Activated CD8-positive, alpha-beta memory T cell treated with anti-CD3 and anti-CD28 coated beads, Interleukin-2, amount 10 ng/mL, durations not matched to agents 7 days and 5 days (primary cell): ENCODE measurements at regions not wholly inside any gene's neighbourhood (a gene's known extent, or its start where the extent isn't known, plus 50 kb on each side); places are given as distances from the start of the nearest gene placed in this dataset.

ENCODE experiments used
- ATAC-seq: fragments of 150-1000 bp; cut with Tn5 transposase; one replicate; pipeline ENCODE4 v1.10.0; 2021; ENCODE audit warnings: moderate library complexity
- CTCF ChIA-PET: fragments of 350-600 bp; sonication (Branson Sonifier 250); formaldehyde crosslinking; loops from one replicate; lab custom pipeline; 2021; ENCODE audit warnings: antibody characterized with exemption; lab: Charles Lee
- DNase-seq: peaks from one replicate; pipeline ENCODE4 v3.0.0-alpha.2; 2020
- H3K27ac Mint-ChIP-seq: one replicate; pipeline ENCODE4 v1.8.0; 2021; ENCODE audit warnings: mild to moderate bottlenecking, mixed read lengths
- H3K27me3 Mint-ChIP-seq: one replicate; pipeline ENCODE4 v1.8.0; 2021; ENCODE audit warnings: mixed read lengths
- H3K36me3 Mint-ChIP-seq: one replicate; pipeline ENCODE4 v1.8.0; 2021; ENCODE audit warnings: mild to moderate bottlenecking, mixed read lengths
- H3K4me1 Mint-ChIP-seq: one replicate; pipeline ENCODE4 v1.8.0; 2021; ENCODE audit warnings: mixed read lengths
- H3K4me3 Mint-ChIP-seq: one replicate; pipeline ENCODE4 v1.8.0; 2021; ENCODE audit warnings: mild to moderate bottlenecking, moderate library complexity, mixed read lengths
- H3K9me3 Mint-ChIP-seq: one replicate; pipeline ENCODE4 v1.8.0; 2022; ENCODE audit warnings: low read depth, mixed read lengths

GRCh38 chr2:239690651-239691631 is 290.1 kb upstream of the HDAC4 start:
- CTCF ChIA-PET: no interaction called here
- H3K4me3 Mint-ChIP-seq: no peak overlapping the region
- H3K27me3 Mint-ChIP-seq: no peaks in the 10 kb centered on the region
- no peaks in the 10 kb centered on the region for H3K4me1 Mint-ChIP-seq
- no peaks in the 10 kb centered on the region for H3K9me3 Mint-ChIP-seq
- no peak for ATAC-seq
- H3K36me3 Mint-ChIP-seq: no peaks in the 10 kb centered on the region
- DNase-seq: no peak
- no peak overlapping the region for H3K27ac Mint-ChIP-seq

GRCh38 chr2:239689985-239690384 is 289.2 kb upstream of the HDAC4 start:
- ATAC-seq (no peak), DNase-seq (no peak)
- Mint-ChIP-seq H3K27ac (no peak overlapping the region), H3K36me3 (no peaks in the 10 kb centered on the region), H3K27me3 (peaks cover 9% of the 10 kb centered on the region), H3K4me3 (no peak overlapping the region), H3K4me1 (no peaks in the 10 kb centered on the region), H3K9me3 (no peaks in the 10 kb centered on the region)
- CTCF ChIA-PET: no interaction called here

- Mint-ChIP-seq H3K27ac (no peak overlapping the region), H3K4me3 (no peak overlapping the region), H3K9me3 (no peaks in the 10 kb centered on the region)
These were observed 288.6 kb upstream of the HDAC4 start for GRCh38 chr2:239689410-239689809.

DNA sequence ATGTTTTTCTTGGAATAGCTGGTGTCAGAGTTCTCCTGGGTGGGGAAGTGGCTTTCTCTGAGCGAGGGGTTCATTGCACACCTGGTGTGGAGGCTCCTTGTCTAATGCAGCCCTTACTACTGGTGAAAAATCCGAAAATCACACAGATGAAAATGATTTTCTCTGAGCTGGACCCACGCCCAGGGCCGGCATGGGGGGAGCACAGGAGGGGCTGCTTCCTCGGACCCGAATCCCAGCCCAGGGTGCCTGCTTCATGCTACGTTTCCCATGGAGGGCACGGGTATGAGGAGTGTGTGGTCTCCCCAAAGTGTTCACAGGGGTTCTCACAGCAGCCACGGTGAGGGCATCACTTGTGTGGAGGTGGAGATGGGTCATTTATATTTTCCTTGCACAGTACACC is 288.0 kb upstream of the HDAC4 start:
- Mint-ChIP-seq H3K4me3 (no peak overlapping the region), H3K27ac (no peak overlapping the region), H3K36me3 (no peaks in the 10 kb centered on the region), H3K9me3 (no peaks in the 10 kb centered on the region), H3K27me3 (peaks cover 16% of the 10 kb centered on the region), H3K4me1 (no peaks in the 10 kb centered on the region)
- no peak for DNase-seq
- CTCF ChIA-PET: no interaction called here
- ATAC-seq: no peak

More at GRCh38 chr2:239689410-239689809, 288.6 kb upstream of the HDAC4 start:
- ATAC-seq (no peak), DNase-seq (no peak)
- Mint-ChIP-seq H3K4me1 (no peaks in the 10 kb centered on the region), H3K27me3 (peaks cover 11% of the 10 kb centered on the region), H3K36me3 (no peaks in the 10 kb centered on the region)
- CTCF ChIA-PET: no interaction called here

- Mint-ChIP-seq H3K27ac (no peak overlapping the region), H3K9me3 (no peaks in the 10 kb centered on the region), H3K36me3 (no peaks in the 10 kb centered on the region), H3K4me3 (no peak overlapping the region), H3K27me3 (peaks cover 18% of the 10 kb centered on the region), H3K4me1 (no peaks in the 10 kb centered on the region)
- ATAC-seq (no peak), DNase-seq (no peak)
- CTCF ChIA-PET: no interaction called here
These were observed 287.4 kb upstream of the HDAC4 start for GRCh38 chr2:239688122-239688681.

- CTCF ChIA-PET: no interaction called here
- H3K36me3 Mint-ChIP-seq: no peaks in the 10 kb centered on the region
- no peaks in the 10 kb centered on the region for H3K4me1 Mint-ChIP-seq
- ATAC-seq (no peak), DNase-seq (peak; percentile 39)
- no peak overlapping the region for H3K4me3 Mint-ChIP-seq
- H3K27ac Mint-ChIP-seq: no peak overlapping the region
- no peaks in the 10 kb centered on the region for H3K9me3 Mint-ChIP-seq
- H3K27me3 Mint-ChIP-seq: peaks cover 26% of the 10 kb centered on the region
These were observed 286.6 kb upstream of the HDAC4 start for GRCh38 chr2:239687441-239687840.

DNA sequence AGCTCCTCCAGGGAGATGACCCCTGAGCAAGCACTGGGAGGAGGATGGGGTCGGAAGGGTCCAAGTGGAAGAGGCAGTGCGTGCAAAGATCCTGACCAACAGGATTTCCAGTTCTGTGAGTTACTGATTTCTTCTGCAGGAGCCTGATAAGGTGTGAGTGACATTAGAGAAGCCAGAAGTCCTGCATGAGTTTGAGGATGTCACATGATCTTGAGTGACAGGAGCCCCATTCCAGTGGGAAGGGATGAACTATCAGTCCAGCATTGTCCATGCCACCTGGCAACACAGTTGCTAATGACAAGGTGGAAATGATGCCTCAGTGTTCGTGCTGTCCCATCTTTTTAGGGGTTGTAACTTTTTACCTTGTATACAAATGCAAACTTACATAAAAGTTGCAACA is 285.1 kb upstream of the HDAC4 start:
- H3K36me3 Mint-ChIP-seq: no peaks in the 10 kb centered on the region
- H3K4me1 Mint-ChIP-seq: no peaks in the 10 kb centered on the region
- peak; percentile 28 for DNase-seq
- H3K9me3 Mint-ChIP-seq: no peaks in the 10 kb centered on the region
- peaks cover 39% of the 10 kb centered on the region for H3K27me3 Mint-ChIP-seq
- CTCF ChIA-PET: no interaction called here
- ATAC-seq: no peak
- H3K27ac Mint-ChIP-seq: no peak overlapping the region
- H3K4me3 Mint-ChIP-seq: no peak overlapping the region

GRCh38 chr2:239685556-239685955 is 284.7 kb upstream of the HDAC4 start:
- DNase-seq: peak; percentile 9
- Mint-ChIP-seq H3K27ac (no peak overlapping the region), H3K4me3 (no peak overlapping the region), H3K4me1 (no peaks in the 10 kb centered on the region), H3K27me3 (peaks cover 42% of the 10 kb centered on the region), H3K9me3 (no peaks in the 10 kb centered on the region), H3K36me3 (no peaks in the 10 kb centered on the region)
- CTCF ChIA-PET: no interaction called here
- ATAC-seq: no peak

DNA sequence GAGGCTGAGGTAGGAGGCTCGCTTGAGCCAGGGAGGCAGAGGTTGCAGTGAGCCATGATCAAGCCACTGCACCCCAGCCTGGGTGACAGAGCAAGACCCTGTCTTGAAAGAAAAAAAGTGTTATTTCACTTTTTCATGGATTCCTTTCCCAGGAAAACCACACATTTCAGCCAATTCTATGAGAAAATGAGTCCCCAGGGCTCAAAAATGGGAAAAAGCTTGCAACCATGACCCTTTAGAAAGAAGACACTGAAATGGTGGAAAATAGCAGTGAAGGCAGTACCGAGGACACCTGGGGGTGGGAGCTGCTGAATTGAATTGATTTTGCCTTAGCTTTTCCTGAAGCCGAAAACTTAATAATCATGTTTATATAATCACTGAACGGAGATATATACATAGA is 284.2 kb upstream of the HDAC4 start:
- Mint-ChIP-seq H3K4me3 (no peak overlapping the region), H3K36me3 (no peaks in the 10 kb centered on the region), H3K4me1 (no peaks in the 10 kb centered on the region), H3K9me3 (no peaks in the 10 kb centered on the region), H3K27me3 (peaks cover 44% of the 10 kb centered on the region), H3K27ac (no peak overlapping the region)
- ATAC-seq: no peak
- no peak for DNase-seq
- CTCF ChIA-PET: no interaction called here

DNA sequence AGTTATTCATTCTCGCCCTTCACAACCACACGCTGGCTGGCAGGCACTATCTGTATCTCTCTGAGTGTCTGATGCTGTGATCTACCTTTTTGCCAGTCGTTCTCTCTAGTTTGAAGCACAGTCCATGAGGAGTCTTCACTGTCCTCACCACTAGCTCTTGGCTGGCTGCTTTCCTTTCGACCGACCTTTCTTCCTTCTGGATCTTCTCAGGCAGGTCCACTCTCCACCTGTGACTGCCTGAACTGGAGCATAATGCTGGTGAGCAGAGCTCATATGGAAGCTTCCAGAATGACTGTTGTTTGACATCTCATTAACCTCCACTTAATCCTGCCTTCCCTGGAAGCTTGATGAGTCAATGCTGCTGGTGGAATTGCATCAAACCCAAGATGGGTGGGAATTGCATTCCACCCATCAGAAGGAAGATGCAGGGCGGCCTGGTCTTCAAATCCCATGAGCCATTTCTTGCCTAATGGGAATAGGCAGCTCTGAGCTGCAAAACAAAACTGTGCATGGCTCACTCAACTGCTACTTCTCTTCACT is 283.5 kb upstream of the HDAC4 start:
- no peaks in the 10 kb centered on the region for H3K4me1 Mint-ChIP-seq
- no peak for DNase-seq

DNA sequence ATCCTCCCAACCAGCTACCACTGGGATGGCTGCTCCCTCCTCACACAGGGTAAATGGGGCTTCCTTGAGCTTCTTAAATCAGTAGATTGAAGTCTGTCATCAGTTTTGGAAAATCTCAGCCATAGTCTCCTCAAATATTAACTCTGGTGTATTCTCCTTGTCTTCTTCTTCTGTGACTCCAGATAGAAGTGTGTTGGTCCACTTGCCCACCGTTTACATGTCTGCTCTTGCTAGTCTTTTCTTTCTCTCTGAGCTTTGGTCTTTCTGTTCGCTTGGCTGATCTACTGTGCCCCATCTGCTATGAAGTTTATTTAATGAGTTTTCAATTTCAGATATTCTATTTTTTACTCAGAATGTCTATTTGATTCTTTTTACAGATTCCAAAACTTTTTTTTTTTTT is 281.7 kb upstream of the HDAC4 start:
- CTCF ChIA-PET: no interaction called here
- ATAC-seq (no peak), DNase-seq (no peak)
- Mint-ChIP-seq H3K27ac (no peak overlapping the region), H3K36me3 (no peaks in the 10 kb centered on the region), H3K4me3 (no peak overlapping the region), H3K9me3 (no peaks in the 10 kb centered on the region), H3K4me1 (no peaks in the 10 kb centered on the region), H3K27me3 (peaks cover 45% of the 10 kb centered on the region)

More for the DNA sequence above, 283.5 kb upstream of the HDAC4 start:
- H3K27ac Mint-ChIP-seq: no peak overlapping the region
- H3K4me3 Mint-ChIP-seq: no peak overlapping the region
- H3K9me3 Mint-ChIP-seq: no peaks in the 10 kb centered on the region
- ATAC-seq: no peak
- H3K36me3 Mint-ChIP-seq: no peaks in the 10 kb centered on the region
- CTCF ChIA-PET: no interaction called here
- H3K27me3 Mint-ChIP-seq: peaks cover 45% of the 10 kb centered on the region

GRCh38 chr2:239679755-239680154 is 278.9 kb upstream of the HDAC4 start:
- DNase-seq (peak; percentile 28), ATAC-seq (no peak)
- no peak overlapping the region for H3K27ac Mint-ChIP-seq
- H3K27me3 Mint-ChIP-seq: peaks cover 36% of the 10 kb centered on the region
- no peaks in the 10 kb centered on the region for H3K4me1 Mint-ChIP-seq
- no peaks in the 10 kb centered on the region for H3K9me3 Mint-ChIP-seq
- H3K4me3 Mint-ChIP-seq: no peak overlapping the region
- H3K36me3 Mint-ChIP-seq: no peaks in the 10 kb centered on the region
- CTCF ChIA-PET: no interaction called here

- no peaks in the 10 kb centered on the region for H3K9me3 Mint-ChIP-seq
- H3K27me3 Mint-ChIP-seq: peaks cover 29% of the 10 kb centered on the region
- no peak overlapping the region for H3K4me3 Mint-ChIP-seq
- ATAC-seq (no peak), DNase-seq (peak; percentile 14)
- no peak overlapping the region for H3K27ac Mint-ChIP-seq
- CTCF ChIA-PET: no interaction called here
- H3K4me1 Mint-ChIP-seq: no peaks in the 10 kb centered on the region
- no peaks in the 10 kb centered on the region for H3K36me3 Mint-ChIP-seq
These were observed 278.0 kb upstream of the HDAC4 start for GRCh38 chr2:239678666-239679296.

- no peak for ATAC-seq
- Mint-ChIP-seq H3K27ac (no peak overlapping the region), H3K36me3 (no peaks in the 10 kb centered on the region), H3K9me3 (no peaks in the 10 kb centered on the region), H3K4me1 (no peaks in the 10 kb centered on the region), H3K27me3 (peaks cover 26% of the 10 kb centered on the region), H3K4me3 (no peak overlapping the region)
- CTCF ChIA-PET: no interaction called here
- peak; percentile 22 for DNase-seq
These were observed 277.3 kb upstream of the HDAC4 start for GRCh38 chr2:239678186-239678490.
